ENCODE measurements at regions not wholly inside any gene's neighbourhood (a gene's known extent, or its start where the extent isn't known, plus 50 kb on each side); places are given as distances from the start of the nearest gene placed in this dataset.

DNA sequence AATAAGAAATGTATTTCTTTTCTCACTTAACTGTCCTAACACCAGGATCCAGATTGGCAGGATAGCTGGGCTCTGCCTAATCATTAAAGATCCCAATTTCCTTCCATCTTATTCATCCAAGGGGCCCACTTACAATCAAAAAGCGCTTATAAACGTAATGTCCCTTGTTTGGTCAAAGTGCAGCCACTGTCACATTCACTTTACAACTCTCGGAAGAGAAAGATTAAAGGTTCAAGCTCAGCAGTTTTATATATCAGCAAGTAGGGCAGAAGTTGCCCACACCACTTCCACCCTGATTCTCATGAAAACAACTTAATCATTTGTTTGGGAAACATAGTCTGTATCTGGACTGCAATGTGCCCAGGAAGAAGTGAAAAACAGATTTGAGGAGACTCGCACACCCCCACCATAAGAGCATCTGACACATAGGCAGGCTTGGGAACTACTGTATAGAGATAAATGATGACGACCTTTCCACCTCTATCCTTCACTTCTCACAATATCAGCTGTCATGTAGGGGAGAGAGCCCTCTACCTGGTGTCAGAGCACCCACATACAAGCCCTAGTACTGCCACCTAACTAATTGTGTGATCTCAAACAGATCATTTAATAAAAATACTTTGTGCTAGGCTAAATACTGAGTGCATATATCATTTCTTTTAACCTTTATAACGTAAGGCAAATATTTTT is 80.8 kb downstream of the CAPZA3 start:
- H3K27ac ChIP-seq (ENCODE audit: low read length in 2 of 2) = no peak overlapping the region
- H4K20me1 ChIP-seq (ENCODE audit: control insufficient read depth, insufficient read depth, low read length, poor library complexity, severe bottlenecking) = no peaks in the 10 kb centered on the region
- no peak overlapping the region for H3K27ac Mint-ChIP-seq
- no peaks in the 10 kb centered on the region for H3K27me3 ChIP-seq (replicated peaks in 1 of 4; ENCODE audit: control extremely low read depth in 1 of 4, control insufficient read depth in 3 of 4, insufficient read depth in 4 of 4, low read length in 3 of 4)
- H2AFZ ChIP-seq (ENCODE audit: insufficient read depth, low read depth, low read length, poor library complexity, severe bottlenecking) = no peak overlapping the region
- no peaks in the 10 kb centered on the region for H3K79me2 ChIP-seq (ENCODE audit: control insufficient read depth, insufficient read depth, low read length)
- no peaks in the 10 kb centered on the region for H3K36me3 ChIP-seq (replicated peaks in 1 of 2; ENCODE audit: control extremely low read depth in 1 of 2, control insufficient read depth in 1 of 2, extremely low read depth in 1 of 2, insufficient read depth in 2 of 2, low read length in 1 of 2)
- no peaks in the 10 kb centered on the region for H3K4me1 ChIP-seq (ENCODE audit: control insufficient read depth in 2 of 2, insufficient read depth in 2 of 2, low read length in 2 of 2)
- 74% methylated on average over 4 of the region's 6 CpGs for WGBS (ENCODE audit: insufficient coverage)
- H3K9me3 ChIP-seq (ENCODE audit: control extremely low read depth in 1 of 3, control insufficient read depth in 2 of 3, insufficient read depth in 1 of 3, low read length in 2 of 3) = no peaks in the 10 kb centered on the region
- ATAC-seq (ENCODE audit: low read depth) (no peak), DNase-seq (no peak)
- H3K4me3 Mint-ChIP-seq = no peak overlapping the region
- ChIA-PET POLR2A (no interaction called here), CTCF (no interaction called here)
- no peak overlapping the region for H3K4me2 ChIP-seq (replicated peaks; ENCODE audit: low read depth, low read length, poor library complexity, severe bottlenecking)
- H3K4me3 ChIP-seq (ENCODE audit: control extremely low read depth in 1 of 5, extremely low read depth in 1 of 5, insufficient read depth in 1 of 5, low read depth in 2 of 5, low read length in 4 of 5) = no peak overlapping the region
- H3K9ac ChIP-seq (ENCODE audit: low read length) = no peak overlapping the region
- TF ChIP-seq, protein P1, sequence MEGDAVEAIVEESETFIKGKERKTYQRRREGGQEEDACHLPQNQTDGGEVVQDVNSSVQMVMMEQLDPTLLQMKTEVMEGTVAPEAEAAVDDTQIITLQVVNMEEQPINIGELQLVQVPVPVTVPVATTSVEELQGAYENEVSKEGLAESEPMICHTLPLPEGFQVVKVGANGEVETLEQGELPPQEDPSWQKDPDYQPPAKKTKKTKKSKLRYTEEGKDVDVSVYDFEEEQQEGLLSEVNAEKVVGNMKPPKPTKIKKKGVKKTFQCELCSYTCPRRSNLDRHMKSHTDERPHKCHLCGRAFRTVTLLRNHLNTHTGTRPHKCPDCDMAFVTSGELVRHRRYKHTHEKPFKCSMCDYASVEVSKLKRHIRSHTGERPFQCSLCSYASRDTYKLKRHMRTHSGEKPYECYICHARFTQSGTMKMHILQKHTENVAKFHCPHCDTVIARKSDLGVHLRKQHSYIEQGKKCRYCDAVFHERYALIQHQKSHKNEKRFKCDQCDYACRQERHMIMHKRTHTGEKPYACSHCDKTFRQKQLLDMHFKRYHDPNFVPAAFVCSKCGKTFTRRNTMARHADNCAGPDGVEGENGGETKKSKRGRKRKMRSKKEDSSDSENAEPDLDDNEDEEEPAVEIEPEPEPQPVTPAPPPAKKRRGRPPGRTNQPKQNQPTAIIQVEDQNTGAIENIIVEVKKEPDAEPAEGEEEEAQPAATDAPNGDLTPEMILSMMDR (IDR thresholded peaks at IDR 0.05) = no peak
- no peak for TF ChIP-seq EZH2 (IDR thresholded peaks at IDR 0.05; ENCODE audit: borderline replicate concordance, insufficient read depth, low read depth, low read length, poor library complexity, severe bottlenecking)
- H3K9me3 Mint-ChIP-seq (ENCODE audit: insufficient read depth) = no peaks in the 10 kb centered on the region
- no peaks in the 10 kb centered on the region for H3K4me1 Mint-ChIP-seq
- intact Hi-C loops (cut with micrococcal nuclease) = no loop called here
- no peaks in the 10 kb centered on the region for H3K27me3 Mint-ChIP-seq

DNA sequence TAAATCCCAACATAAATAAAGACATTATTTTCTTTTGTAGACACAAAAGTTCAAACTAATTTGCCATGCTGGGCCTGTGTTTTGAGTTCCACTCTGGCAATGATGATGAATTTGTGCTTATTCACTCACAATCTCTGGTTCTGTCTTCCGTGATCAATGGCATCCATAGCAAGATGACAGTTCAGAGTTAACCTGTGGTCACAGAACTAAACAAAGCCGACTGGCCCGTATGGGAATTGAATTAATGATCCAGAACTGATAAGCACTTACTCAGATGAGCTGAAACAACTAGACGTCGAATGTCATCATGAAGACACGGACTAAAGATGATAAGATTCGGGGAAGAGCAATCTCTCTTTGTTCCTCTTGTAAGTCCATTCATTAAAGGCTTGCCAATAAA is 81.6 kb downstream of the CAPZA3 start:
- H3K9me3 Mint-ChIP-seq (ENCODE audit: insufficient read depth) = no peaks in the 10 kb centered on the region
- WGBS (ENCODE audit: insufficient coverage) = 95% methylated on average over 7 of the region's 7 CpGs
- no peak for ATAC-seq (ENCODE audit: low read depth)

More for the DNA sequence above, 81.6 kb downstream of the CAPZA3 start:
- no peaks in the 10 kb centered on the region for H3K79me2 ChIP-seq (ENCODE audit: control insufficient read depth, insufficient read depth, low read length)
- ChIA-PET POLR2A (no interaction called here), CTCF (no interaction called here)
- H3K27me3 ChIP-seq (replicated peaks in 1 of 4; ENCODE audit: control extremely low read depth in 1 of 4, control insufficient read depth in 3 of 4, insufficient read depth in 4 of 4, low read length in 3 of 4) = no peaks in the 10 kb centered on the region
- no peak overlapping the region for H3K27ac ChIP-seq (ENCODE audit: low read length in 2 of 2)
- no peak for DNase-seq
- H3K4me2 ChIP-seq (replicated peaks; ENCODE audit: low read depth, low read length, poor library complexity, severe bottlenecking) = no peak overlapping the region
- H3K9me3 ChIP-seq (ENCODE audit: control extremely low read depth in 1 of 3, control insufficient read depth in 2 of 3, insufficient read depth in 1 of 3, low read length in 2 of 3) = no peaks in the 10 kb centered on the region
- no peaks in the 10 kb centered on the region for H3K27me3 Mint-ChIP-seq
- H3K4me1 ChIP-seq (ENCODE audit: control insufficient read depth in 2 of 2, insufficient read depth in 2 of 2, low read length in 2 of 2) = no peaks in the 10 kb centered on the region
- H3K4me3 ChIP-seq (ENCODE audit: control extremely low read depth in 1 of 5, extremely low read depth in 1 of 5, insufficient read depth in 1 of 5, low read depth in 2 of 5, low read length in 4 of 5) = no peak overlapping the region
- H3K27ac Mint-ChIP-seq = no peak overlapping the region
- H2AFZ ChIP-seq (ENCODE audit: insufficient read depth, low read depth, low read length, poor library complexity, severe bottlenecking) = no peak overlapping the region
- H3K36me3 ChIP-seq (replicated peaks in 1 of 2; ENCODE audit: control extremely low read depth in 1 of 2, control insufficient read depth in 1 of 2, extremely low read depth in 1 of 2, insufficient read depth in 2 of 2, low read length in 1 of 2) = no peaks in the 10 kb centered on the region
- TF ChIP-seq, protein P1 (IDR thresholded peaks at IDR 0.05) = no peak
- TF ChIP-seq EZH2 (IDR thresholded peaks at IDR 0.05; ENCODE audit: borderline replicate concordance, insufficient read depth, low read depth, low read length, poor library complexity, severe bottlenecking) = no peak
- no peak overlapping the region for H3K4me3 Mint-ChIP-seq
- no peaks in the 10 kb centered on the region for H3K4me1 Mint-ChIP-seq
- H4K20me1 ChIP-seq (ENCODE audit: control insufficient read depth, insufficient read depth, low read length, poor library complexity, severe bottlenecking) = no peaks in the 10 kb centered on the region
- H3K9ac ChIP-seq (ENCODE audit: low read length) = no peak overlapping the region
- intact Hi-C loops (cut with micrococcal nuclease) = no loop called here

All from B cell (primary cell).